ENCODE measurements at regions not wholly inside any gene's neighbourhood (a gene's known extent, or its start where the extent isn't known, plus 50 kb on each side); places are given as distances from the start of the nearest gene placed in this dataset.
"Not testable (repeated sequence)": the region's sequence is repeated elsewhere in the genome, so short reads cannot be mapped to it uniquely, and the experiment has no call there.

- TF ChIP-seq TOX (CRISPR knock-in tag; IDR thresholded peaks at IDR 0.05; ENCODE audit: borderline replicate concordance); RARB (CRISPR knock-in tag; IDR thresholded peaks at IDR 0.05); ZFP30 (CRISPR knock-in tag; IDR thresholded peaks at IDR 0.05); CSDC2 (CRISPR knock-in tag; IDR thresholded peaks at IDR 0.05); CSRNP3 (CRISPR knock-in tag; IDR thresholded peaks at IDR 0.05); POU6F1 (CRISPR knock-in tag; IDR thresholded peaks at IDR 0.05; ENCODE audit: borderline replicate concordance, low read depth); ZFP3 (CRISPR knock-in tag; IDR thresholded peaks at IDR 0.05); ZC3H10 (CRISPR knock-in tag; IDR thresholded peaks at IDR 0.05): not testable (repeated sequence)
These were observed 94.6 kb upstream of the TBX22 start for GRCh38 chrX:79919958-79920357.
